SK-N-DZ (cell line): ENCODE measurements at regions not wholly inside any gene's neighbourhood (a gene's known extent, or its start where the extent isn't known, plus 50 kb on each side); places are given as distances from the start of the nearest gene placed in this dataset.

ENCODE experiments used
- DNase-seq: peaks from one replicate; pipeline ENCODE4 v3.0.0-alpha.2; 2015; ENCODE audit warnings: low spot score

- DNase-seq, result no peak
Measured at GRCh38 chr17:79370594-79370993, 240.3 kb downstream of the RBFOX3 start.

GRCh38 chr17:79370126-79370525, 240.7 kb downstream of the RBFOX3 start:
- no peak for DNase-seq

- DNase-seq, result no peak
Measured at GRCh38 chr17:79369532-79369931, 241.3 kb downstream of the RBFOX3 start.

GRCh38 chr17:79369001-79369400, 241.8 kb downstream of the RBFOX3 start:
- DNase-seq, result no peak

GRCh38 chr17:79368521-79368920, 242.3 kb downstream of the RBFOX3 start:
- DNase-seq, result no peak

GRCh38 chr17:79366988-79367571, 243.8 kb downstream of the RBFOX3 start:
- no peak for DNase-seq

- DNase-seq, result no peak
Measured at GRCh38 chr17:79365836-79366770, 244.7 kb downstream of the RBFOX3 start.

GRCh38 chr17:79365351-79365750, 245.5 kb downstream of the RBFOX3 start:
- DNase-seq, result no peak

- DNase-seq, result no peak
Measured at GRCh38 chr17:79364315-79365094, 246.3 kb downstream of the RBFOX3 start.

- DNase-seq, result no peak
Measured at GRCh38 chr17:79363552-79364275, 247.1 kb downstream of the RBFOX3 start.

GRCh38 chr17:79362772-79363305, 248.0 kb downstream of the RBFOX3 start:
- DNase-seq, result no peak

- DNase-seq, result no peak
Measured at GRCh38 chr17:79361873-79362771, 248.7 kb downstream of the RBFOX3 start.

GRCh38 chr17:79361221-79361734, 249.6 kb downstream of the RBFOX3 start:
- DNase-seq, result no peak

- DNase-seq, result no peak
Measured at GRCh38 chr17:79360196-79360595, 250.7 kb downstream of the RBFOX3 start.

GRCh38 chr17:79356839-79357447, 253.9 kb downstream of the RBFOX3 start:
- DNase-seq, result no peak

- no peak for DNase-seq
Measured at GRCh38 chr17:79355165-79355564, 255.7 kb downstream of the RBFOX3 start.

GRCh38 chr17:79354173-79354820, 256.6 kb downstream of the RBFOX3 start:
- no peak for DNase-seq

- DNase-seq, result no peak
Measured at GRCh38 chr17:79353548-79353947, 257.3 kb downstream of the RBFOX3 start.

- no peak for DNase-seq
Measured at GRCh38 chr17:79353016-79353415, 257.8 kb downstream of the RBFOX3 start.
